ENCODE measurements at regions not wholly inside any gene's neighbourhood (a gene's known extent, or its start where the extent isn't known, plus 50 kb on each side); places are given as distances from the start of the nearest gene placed in this dataset.

DNA sequence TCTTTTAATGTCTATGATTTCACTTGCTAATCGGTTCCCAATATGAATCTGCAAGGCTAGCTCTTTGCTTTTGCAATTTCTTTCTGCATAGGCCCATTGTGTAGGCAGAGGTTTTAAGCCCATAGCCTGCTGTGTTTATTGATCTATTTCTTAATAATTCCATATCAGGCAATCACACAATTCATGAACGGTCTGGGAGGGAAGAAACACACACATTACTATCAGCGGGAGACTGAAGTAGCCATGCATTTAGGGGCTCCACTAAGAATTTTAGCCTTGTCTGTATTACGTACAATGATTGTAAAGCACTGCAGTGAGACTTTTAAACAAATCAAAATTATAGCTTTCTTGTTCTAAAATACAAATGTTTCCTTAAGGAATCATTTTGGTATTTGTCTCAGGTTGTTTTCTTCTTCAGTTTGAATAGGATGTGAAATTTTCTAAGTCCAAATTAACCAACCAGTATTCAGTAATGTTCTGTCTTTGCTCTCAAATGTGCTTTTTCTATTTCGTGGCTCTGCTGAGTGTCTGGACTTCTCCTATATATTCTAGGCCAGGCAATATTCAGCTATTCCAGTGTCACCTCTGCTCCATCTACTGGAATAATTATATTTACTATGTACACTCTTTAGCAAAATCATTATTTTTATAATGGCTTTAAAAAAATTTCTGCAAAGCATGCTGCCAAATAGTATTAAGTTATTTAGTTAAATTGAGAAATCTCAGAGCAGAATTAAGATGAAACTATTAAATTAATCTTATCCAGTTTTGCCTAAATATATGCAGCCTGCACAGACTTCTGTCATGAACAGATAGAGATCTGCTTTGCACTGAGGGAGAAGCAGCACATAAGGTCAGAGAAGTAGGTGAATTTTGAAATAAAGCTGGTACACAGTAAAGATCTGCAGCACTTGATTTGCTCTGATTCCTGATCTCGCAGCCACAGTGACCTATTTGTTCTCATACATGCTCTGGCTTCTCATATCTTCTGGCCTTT, 103.0 kb upstream of the NAALADL2 start:
- ChIA-PET POLR2A (no interaction called here), CTCF (no interaction called here)
- Histone ChIP-seq H3K9me3 (replicated peaks; ENCODE audit: control insufficient read depth, insufficient read depth, low read length) (no peaks in the 10 kb centered on the region), H4K20me1 (replicated peaks; ENCODE audit: control insufficient read depth, extremely low read depth, insufficient read depth, low read length) (no peaks in the 10 kb centered on the region), H3K27ac (ENCODE audit: insufficient read depth, low read depth, low read length) (no peak overlapping the region), H3K36me3 (ENCODE audit: control insufficient read depth in 2 of 2, extremely low read depth in 1 of 2, insufficient read depth in 2 of 2, low read length in 2 of 2) (no peaks in the 10 kb centered on the region), H3K9ac (replicated peaks; ENCODE audit: extremely low read depth, insufficient read depth, low read length) (no peak overlapping the region), H3K4me1 (ENCODE audit: control insufficient read depth, extremely low read depth, insufficient read depth, low read length) (no peaks in the 10 kb centered on the region), H3K9me1 (replicated peaks; ENCODE audit: control insufficient read depth, extremely low read depth, insufficient read depth, low read length) (no peaks in the 10 kb centered on the region), H3K4me3 (replicated peaks in 1 of 3; ENCODE audit: insufficient read depth in 1 of 3, low read depth in 1 of 3, low read length in 3 of 3) (no peak overlapping the region), H3K4me2 (ENCODE audit: insufficient read depth, low read length) (no peak overlapping the region), H3K79me2 (ENCODE audit: control insufficient read depth, insufficient read depth, low read length) (no peaks in the 10 kb centered on the region), H2AFZ (ENCODE audit: low read depth, low read length) (no peak overlapping the region), H3K27me3 (ENCODE audit: control insufficient read depth in 2 of 2, insufficient read depth in 2 of 2, low read length in 2 of 2) (no peaks in the 10 kb centered on the region)
- intact Hi-C loops (cut with micrococcal nuclease), result no loop called here
- DNase-seq (ENCODE audit: low read depth, low spot score) (no peak), FAIRE-seq (no peak)
- dilution Hi-C loops (cut with MboI; ENCODE audit: extremely low pct_ligation_motif_present, low sequenced_read_pairs), result no loop called here
- TF ChIP-seq, protein P1, sequence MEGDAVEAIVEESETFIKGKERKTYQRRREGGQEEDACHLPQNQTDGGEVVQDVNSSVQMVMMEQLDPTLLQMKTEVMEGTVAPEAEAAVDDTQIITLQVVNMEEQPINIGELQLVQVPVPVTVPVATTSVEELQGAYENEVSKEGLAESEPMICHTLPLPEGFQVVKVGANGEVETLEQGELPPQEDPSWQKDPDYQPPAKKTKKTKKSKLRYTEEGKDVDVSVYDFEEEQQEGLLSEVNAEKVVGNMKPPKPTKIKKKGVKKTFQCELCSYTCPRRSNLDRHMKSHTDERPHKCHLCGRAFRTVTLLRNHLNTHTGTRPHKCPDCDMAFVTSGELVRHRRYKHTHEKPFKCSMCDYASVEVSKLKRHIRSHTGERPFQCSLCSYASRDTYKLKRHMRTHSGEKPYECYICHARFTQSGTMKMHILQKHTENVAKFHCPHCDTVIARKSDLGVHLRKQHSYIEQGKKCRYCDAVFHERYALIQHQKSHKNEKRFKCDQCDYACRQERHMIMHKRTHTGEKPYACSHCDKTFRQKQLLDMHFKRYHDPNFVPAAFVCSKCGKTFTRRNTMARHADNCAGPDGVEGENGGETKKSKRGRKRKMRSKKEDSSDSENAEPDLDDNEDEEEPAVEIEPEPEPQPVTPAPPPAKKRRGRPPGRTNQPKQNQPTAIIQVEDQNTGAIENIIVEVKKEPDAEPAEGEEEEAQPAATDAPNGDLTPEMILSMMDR (IDR thresholded peaks at IDR 0.05; ENCODE audit: extremely low read depth in 1 of 2, insufficient read depth in 1 of 2, low read depth in 1 of 2, low read length in 2 of 2), result no peak
- TF ChIP-seq GATA2 (IDR thresholded peaks at IDR 0.05; ENCODE audit: insufficient read depth, insufficient read length, low read depth, low read length), result no peak
- no peak for TF ChIP-seq MYC (IDR thresholded peaks at IDR 0.05; ENCODE audit: low read depth, low read length)
- no peak for TF ChIP-seq FOS (IDR thresholded peaks at IDR 0.05; ENCODE audit: borderline replicate concordance, insufficient read depth, low read length)
- no peak for TF ChIP-seq POLR2A (IDR thresholded peaks at IDR 0.05; ENCODE audit: low read depth, low read length)
- TF ChIP-seq EZH2 (IDR thresholded peaks at IDR 0.05; ENCODE audit: borderline replicate concordance, low read depth, low read length, severe bottlenecking), result no peak
- TF ChIP-seq JUN (IDR thresholded peaks at IDR 0.05; ENCODE audit: borderline replicate concordance, insufficient read depth, insufficient read length, low read depth), result no peak
- TF ChIP-seq POLR2AphosphoS5 (IDR thresholded peaks at IDR 0.05; ENCODE audit: insufficient read depth, low read depth, low read length), result no peak
- TF ChIP-seq, protein P2, sequence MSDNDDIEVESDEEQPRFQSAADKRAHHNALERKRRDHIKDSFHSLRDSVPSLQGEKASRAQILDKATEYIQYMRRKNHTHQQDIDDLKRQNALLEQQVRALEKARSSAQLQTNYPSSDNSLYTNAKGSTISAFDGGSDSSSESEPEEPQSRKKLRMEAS (IDR thresholded peaks at IDR 0.05; ENCODE audit: insufficient read depth, insufficient read length), result no peak
- no TSS peak for BruUV-seq (replicated peaks)

Measured in endothelial cell of umbilical vein (primary cell).